Small intestine (tissue), 7 donors: ENCODE measurements at regions not wholly inside any gene's neighbourhood (a gene's known extent, or its start where the extent isn't known, plus 50 kb on each side); places are given as distances from the start of the nearest gene placed in this dataset.

Experiments
- DNase-seq, 2 donors: peaks; one replicate each; pipeline versions ENCODE4 v3.0.0 to v3.0.0-alpha.2; 2013
- FAIRE-seq: peaks from 2 replicates; lab custom pipeline; 2012; peaks lifted over from hg19 to GRCh38; lab: Jason Lieb, UNC
- H3K27ac ChIP-seq, 3 donors: one replicate each; pipeline ENCODE4 v1.5.1; 2013; ENCODE audit warnings: low read length in 2 of 3, mild to moderate bottlenecking in 2 of 3, control low read depth in 1 of 3, inconsistent platforms in 1 of 3, low read depth in 1 of 3, moderate library complexity in 1 of 3
- H3K27me3 ChIP-seq, 3 donors: one replicate each; pipeline ENCODE4 v1.6.1; 2013; ENCODE audit warnings: low read length in 3 of 3, inconsistent platforms in 1 of 3; ENCODE audit not compliant: control insufficient read depth in 3 of 3, insufficient read depth in 3 of 3
- H3K36me3 ChIP-seq, 3 donors: one replicate each; pipeline ENCODE4 v1.6.1; 2013; ENCODE audit warnings: low read length in 3 of 3, inconsistent platforms in 1 of 3, low read depth in 1 of 3, mild to moderate bottlenecking in 1 of 3, moderate library complexity in 1 of 3; ENCODE audit not compliant: control insufficient read depth in 3 of 3, insufficient read depth in 2 of 3
- H3K4me1 ChIP-seq, 3 donors: one replicate each; pipeline ENCODE4 v1.6.1; 2013; ENCODE audit warnings: low read length in 2 of 3, inconsistent platforms in 1 of 3, low read depth in 1 of 3, mild to moderate bottlenecking in 1 of 3, moderate library complexity in 1 of 3; ENCODE audit not compliant: control insufficient read depth in 3 of 3, insufficient read depth in 2 of 3
- H3K4me3 ChIP-seq, 3 donors: one replicate each; pipeline ENCODE4 v1.5.1; 2013; ENCODE audit warnings: low read length in 3 of 3, control low read depth in 1 of 3, inconsistent platforms in 1 of 3, low read depth in 1 of 3, mild to moderate bottlenecking in 1 of 3, moderate library complexity in 1 of 3
- H3K9me3 ChIP-seq, 2 donors: one replicate each; pipeline ENCODE4 v1.6.1; 2013; ENCODE audit warnings: low read depth in 1 of 2, low read length in 1 of 2; ENCODE audit not compliant: control insufficient read depth in 2 of 2, insufficient read depth in 1 of 2
- WGBS, 3 donors: extraction: QIAGEN DNeasy Blood & Tissue Kit; methylation state at CpG; one replicate each; pipeline ENCODE4 v1.1.7; 2013; 5-methylcytosine and 5-hydroxymethylcytosine counted together
- donor health status: healthy with polysubstance abuse.
- donor health status: control.
- donor health status: control.
- donor health status: Bipolar disorder and iron deficiency.
- donor health status: healthy.

GRCh38 chr2:88829607-88830463 is 138.4 kb downstream of the RPIA start:
- Histone ChIP-seq H3K4me1 (no peaks in the 10 kb centered on the region), H3K36me3 (no peaks in the 10 kb centered on the region), H3K27me3 (no peaks in the 10 kb centered on the region), H3K27ac (no peak overlapping the region), H3K9me3 (no peaks in the 10 kb centered on the region), H3K4me3 (no peak overlapping the region)
- no peak for DNase-seq
- FAIRE-seq, result no peak
- WGBS, 3 donors, result 54 to 57% (median 57%) methylated on average over 5 of the region's 5 CpGs

GRCh38 chr2:88831071-88831791 is 139.8 kb downstream of the RPIA start:
- H3K36me3 ChIP-seq, result no peaks in the 10 kb centered on the region
- no peaks in the 10 kb centered on the region for H3K4me1 ChIP-seq
- no peak for DNase-seq
- no peak for FAIRE-seq
- H3K27me3 ChIP-seq, result no peaks in the 10 kb centered on the region
- no peaks in the 10 kb centered on the region for H3K9me3 ChIP-seq
- no peak overlapping the region for H3K27ac ChIP-seq
- no peak overlapping the region for H3K4me3 ChIP-seq
- WGBS, 3 donors, result 46 to 57% (median 48%) methylated on average over 6 of the region's 6 CpGs

GRCh38 chr2:88831792-88832248 is 140.3 kb downstream of the RPIA start:
- no peak for FAIRE-seq
- DNase-seq, result peak; percentile 48 to 51
- 41 to 44% (median 43%) methylated on average over 7 of the region's 7 CpGs for WGBS, 3 donors
- Histone ChIP-seq H3K9me3 (no peaks in the 10 kb centered on the region), H3K27ac (peak overlapping the region in 1 of 3 donors; percentile 20), H3K36me3 (no peaks in the 10 kb centered on the region), H3K27me3 (no peaks in the 10 kb centered on the region), H3K4me3 (no peak overlapping the region), H3K4me1 (no peaks in the 10 kb centered on the region)

- peak overlapping the region in 1 of 3 donors; percentile 20 for H3K27ac ChIP-seq
- H3K27me3 ChIP-seq, result no peaks in the 10 kb centered on the region
- 81 to 82% (median 82%) methylated on average over 8 of the region's 8 CpGs for WGBS, 3 donors
- H3K4me1 ChIP-seq, result no peaks in the 10 kb centered on the region
- no peak for DNase-seq
- H3K9me3 ChIP-seq, result no peaks in the 10 kb centered on the region
- H3K4me3 ChIP-seq, result no peak overlapping the region
- FAIRE-seq, result no peak
- H3K36me3 ChIP-seq, result no peaks in the 10 kb centered on the region
These were observed 141.0 kb downstream of the RPIA start for GRCh38 chr2:88832311-88832991.

- Histone ChIP-seq H3K4me1 (no peaks in the 10 kb centered on the region), H3K9me3 (no peaks in the 10 kb centered on the region), H3K4me3 (no peak overlapping the region), H3K27me3 (no peaks in the 10 kb centered on the region), H3K27ac (no peak overlapping the region), H3K36me3 (no peaks in the 10 kb centered on the region)
- 86 to 88% (median 87%) methylated on average over 1 of the region's 1 CpG for WGBS, 3 donors
- no peak for DNase-seq
- FAIRE-seq, result no peak
These were observed 141.5 kb downstream of the RPIA start for GRCh38 chr2:88832992-88833389.

GRCh38 chr2:88834376-88834775 is 142.9 kb downstream of the RPIA start:
- Histone ChIP-seq H3K4me3 (no peak overlapping the region), H3K27ac (no peak overlapping the region), H3K4me1 (no peaks in the 10 kb centered on the region), H3K27me3 (no peaks in the 10 kb centered on the region), H3K36me3 (no peaks in the 10 kb centered on the region), H3K9me3 (no peaks in the 10 kb centered on the region)
- DNase-seq, result no peak
- no peak for FAIRE-seq

GRCh38 chr2:88834866-88835265 is 143.4 kb downstream of the RPIA start:
- FAIRE-seq, result no peak
- Histone ChIP-seq H3K36me3 (no peaks in the 10 kb centered on the region), H3K27me3 (no peaks in the 10 kb centered on the region), H3K27ac (no peak overlapping the region), H3K4me1 (no peaks in the 10 kb centered on the region), H3K4me3 (no peak overlapping the region), H3K9me3 (no peaks in the 10 kb centered on the region)
- no peak for DNase-seq

- H3K27me3 ChIP-seq, result peaks cover 0 to 3% (median 0%) of the 10 kb centered on the region in 3 donors
- DNase-seq (no peak), FAIRE-seq (no peak)
- no peak overlapping the region for H3K27ac ChIP-seq
- no peaks in the 10 kb centered on the region for H3K4me1 ChIP-seq
- WGBS, 3 donors, result 61 to 84% (median 80%) methylated on average over 2 of the region's 2 CpGs
- no peaks in the 10 kb centered on the region for H3K36me3 ChIP-seq
- H3K4me3 ChIP-seq, result no peak overlapping the region
- no peaks in the 10 kb centered on the region for H3K9me3 ChIP-seq
These were observed 144.3 kb downstream of the RPIA start for GRCh38 chr2:88835726-88836125.
